Osteoblast (primary cell): ENCODE measurements at regions not wholly inside any gene's neighbourhood (a gene's known extent, or its start where the extent isn't known, plus 50 kb on each side); places are given as distances from the start of the nearest gene placed in this dataset.

Source experiments
- DNase-seq: peaks from one replicate; pipeline ENCODE4 v3.0.0; 2011; ENCODE audit warnings: low spot score, mixed read lengths; ENCODE audit not compliant: insufficient read length; ENCODE audit errors: missing footprints
- H2AFZ ChIP-seq: 2 replicates; pipeline ENCODE4 v1.6.0; 2011; ENCODE audit warnings: mild to moderate bottlenecking, low read length
- H3K27ac ChIP-seq: 2 replicates; pipeline ENCODE4 v1.5.1; 2011; ENCODE audit warnings: mild to moderate bottlenecking, low read depth, low read length, moderate library complexity
- H3K27me3 ChIP-seq: 2 replicates; pipeline ENCODE4 v1.6.0; 2012; ENCODE audit warnings: mild to moderate bottlenecking, control low read depth, inconsistent platforms, low read length, moderate library complexity; ENCODE audit not compliant: insufficient read depth
- H3K36me3 ChIP-seq: 2 replicates; pipeline ENCODE4 v1.5.1; 2011; ENCODE audit warnings: mild to moderate bottlenecking, low read length, control low read depth, moderate library complexity; ENCODE audit not compliant: insufficient read depth
- H3K4me1 ChIP-seq: 2 replicates; pipeline ENCODE4 v1.5.1; 2011; ENCODE audit warnings: mild to moderate bottlenecking, low read length, control low read depth, moderate library complexity; ENCODE audit not compliant: insufficient read depth
- H3K4me2 ChIP-seq: 2 replicates; pipeline ENCODE4 v1.6.0; 2011; ENCODE audit warnings: mild to moderate bottlenecking, low read length; ENCODE audit not compliant: insufficient read depth
- H3K4me3 ChIP-seq: fragments of 200-600 bp; sonication (generic); 3 replicates; pipeline ENCODE4 v1.5.1; 2012; ENCODE audit warnings: mild to moderate bottlenecking, low read length, inconsistent platforms; ENCODE audit not compliant: insufficient read depth
- H3K79me2 ChIP-seq: 2 replicates; pipeline ENCODE4 v1.6.0; 2012; ENCODE audit warnings: mild to moderate bottlenecking, low read length, control low read depth, inconsistent platforms; ENCODE audit not compliant: insufficient read depth
- H3K9me3 ChIP-seq: 2 replicates; pipeline ENCODE4 v1.5.1; 2011; ENCODE audit warnings: low read depth, low read length, control low read depth
- H4K20me1 ChIP-seq: 2 replicates; pipeline ENCODE4 v1.6.0; 2012; ENCODE audit warnings: mild to moderate bottlenecking, low read length, control low read depth; ENCODE audit not compliant: insufficient read depth
- TF ChIP-seq, protein P1 (sequence below): IDR thresholded peaks from 2 replicates; pipeline ENCODE4 v1.5.1; 2011; ENCODE audit warnings: mild to moderate bottlenecking, low read depth, low read length, moderate library complexity; ENCODE audit errors: extremely low read depth

DNA sequence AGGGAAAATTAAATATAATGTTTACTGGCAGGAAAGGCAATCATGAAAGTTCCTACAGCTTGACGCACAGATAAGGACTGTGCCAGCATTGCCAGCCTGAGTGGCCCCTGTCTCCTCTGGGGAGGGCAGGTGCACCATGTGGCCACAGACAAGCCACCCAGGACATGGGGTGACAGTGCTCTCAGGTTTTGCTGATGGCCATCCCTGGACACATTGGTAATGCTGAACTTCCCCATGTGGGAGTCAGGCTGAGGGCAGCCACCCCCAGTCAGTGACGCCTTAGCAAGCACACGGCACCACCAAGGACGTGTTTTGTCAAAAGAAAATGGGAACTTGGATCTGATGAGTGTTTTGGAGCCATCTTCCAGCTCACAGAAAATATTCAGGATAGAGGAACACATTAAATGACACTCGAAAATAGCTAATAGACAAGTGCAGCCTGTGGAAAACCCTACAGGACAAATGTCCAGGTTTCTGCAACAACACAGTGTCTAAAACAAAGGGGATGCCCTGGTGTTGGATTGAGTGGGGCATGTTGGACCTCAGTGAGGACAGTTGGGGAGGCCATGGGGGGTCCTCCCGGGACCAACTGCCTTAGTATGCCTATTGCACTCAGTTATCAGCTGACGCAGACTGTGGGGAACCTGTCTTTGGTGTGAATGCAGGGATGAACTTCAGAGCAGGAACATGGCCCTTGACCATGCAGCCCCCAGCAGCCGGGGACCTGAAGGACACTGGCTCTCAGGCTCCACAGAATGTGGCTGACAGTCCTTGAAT is 1450.5 kb downstream of the BRD1 start:
- peak; percentile 39 for DNase-seq
- Histone ChIP-seq H3K9me3 (no peaks in the 10 kb centered on the region), H3K36me3 (no peaks in the 10 kb centered on the region), H3K27me3 (no peaks in the 10 kb centered on the region), H3K4me2 (no peak overlapping the region), H4K20me1 (no peaks in the 10 kb centered on the region), H3K4me1 (no peaks in the 10 kb centered on the region), H3K27ac (no peak overlapping the region), H2AFZ (no peak overlapping the region), H3K79me2 (no peaks in the 10 kb centered on the region), H3K4me3 (no peak overlapping the region)
- TF ChIP-seq, protein P1, sequence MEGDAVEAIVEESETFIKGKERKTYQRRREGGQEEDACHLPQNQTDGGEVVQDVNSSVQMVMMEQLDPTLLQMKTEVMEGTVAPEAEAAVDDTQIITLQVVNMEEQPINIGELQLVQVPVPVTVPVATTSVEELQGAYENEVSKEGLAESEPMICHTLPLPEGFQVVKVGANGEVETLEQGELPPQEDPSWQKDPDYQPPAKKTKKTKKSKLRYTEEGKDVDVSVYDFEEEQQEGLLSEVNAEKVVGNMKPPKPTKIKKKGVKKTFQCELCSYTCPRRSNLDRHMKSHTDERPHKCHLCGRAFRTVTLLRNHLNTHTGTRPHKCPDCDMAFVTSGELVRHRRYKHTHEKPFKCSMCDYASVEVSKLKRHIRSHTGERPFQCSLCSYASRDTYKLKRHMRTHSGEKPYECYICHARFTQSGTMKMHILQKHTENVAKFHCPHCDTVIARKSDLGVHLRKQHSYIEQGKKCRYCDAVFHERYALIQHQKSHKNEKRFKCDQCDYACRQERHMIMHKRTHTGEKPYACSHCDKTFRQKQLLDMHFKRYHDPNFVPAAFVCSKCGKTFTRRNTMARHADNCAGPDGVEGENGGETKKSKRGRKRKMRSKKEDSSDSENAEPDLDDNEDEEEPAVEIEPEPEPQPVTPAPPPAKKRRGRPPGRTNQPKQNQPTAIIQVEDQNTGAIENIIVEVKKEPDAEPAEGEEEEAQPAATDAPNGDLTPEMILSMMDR = no peak

- Histone ChIP-seq H3K36me3 (no peaks in the 10 kb centered on the region), H4K20me1 (no peaks in the 10 kb centered on the region), H3K4me3 (no peak overlapping the region), H2AFZ (no peak overlapping the region), H3K79me2 (no peaks in the 10 kb centered on the region), H3K9me3 (no peaks in the 10 kb centered on the region), H3K27ac (no peak overlapping the region), H3K4me2 (no peak overlapping the region), H3K4me1 (no peaks in the 10 kb centered on the region), H3K27me3 (no peaks in the 10 kb centered on the region)
- peak; percentile 22 for DNase-seq
- TF ChIP-seq, protein P1 = no peak
These were observed 1451.2 kb downstream of the BRD1 start for GRCh38 chr22:48376428-48376827.

DNA sequence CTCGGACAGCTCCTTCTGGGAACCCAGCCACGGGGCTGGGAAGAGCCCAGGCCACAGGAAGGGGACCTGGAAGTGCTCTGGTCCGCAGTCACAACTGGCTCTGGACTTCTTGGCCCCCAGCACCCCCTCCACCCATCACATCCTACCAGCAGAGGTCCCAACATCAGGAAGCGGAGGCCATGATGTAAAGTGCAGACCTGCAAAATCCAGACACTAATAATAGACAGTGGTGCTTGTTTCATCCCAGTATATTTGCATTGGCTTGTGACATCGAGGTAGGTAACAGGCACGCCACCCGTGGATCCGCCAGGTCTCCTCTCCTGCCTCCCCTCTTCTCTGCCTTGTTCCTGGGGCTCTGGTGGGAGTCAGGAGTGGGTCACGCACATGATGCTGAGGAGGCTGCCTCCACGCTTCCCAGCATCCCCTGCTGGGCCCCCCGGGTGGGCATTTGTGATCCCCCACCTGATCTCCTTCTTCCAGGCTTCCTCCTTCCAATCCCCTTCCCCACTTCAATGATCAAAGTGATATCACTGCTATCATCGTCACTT is 1454.0 kb downstream of the BRD1 start:
- H3K9me3 ChIP-seq = no peaks in the 10 kb centered on the region

GRCh38 chr22:48372390-48372789 is 1455.3 kb downstream of the BRD1 start:
- peak; percentile 30 for DNase-seq
- no peaks in the 10 kb centered on the region for H3K27me3 ChIP-seq
- H3K4me2 ChIP-seq = no peak overlapping the region
- no peaks in the 10 kb centered on the region for H3K79me2 ChIP-seq
- TF ChIP-seq, protein P1 = no peak
- H3K36me3 ChIP-seq = no peaks in the 10 kb centered on the region
- no peaks in the 10 kb centered on the region for H3K9me3 ChIP-seq
- no peak overlapping the region for H2AFZ ChIP-seq
- H4K20me1 ChIP-seq = no peaks in the 10 kb centered on the region
- no peak overlapping the region for H3K27ac ChIP-seq
- H3K4me3 ChIP-seq = no peak overlapping the region
- no peaks in the 10 kb centered on the region for H3K4me1 ChIP-seq

More for the DNA sequence above, 1454.0 kb downstream of the BRD1 start:
- Histone ChIP-seq H3K4me2 (no peak overlapping the region), H3K27ac (no peak overlapping the region), H3K79me2 (no peaks in the 10 kb centered on the region), H2AFZ (no peak overlapping the region), H3K36me3 (no peaks in the 10 kb centered on the region), H3K4me1 (no peaks in the 10 kb centered on the region), H4K20me1 (no peaks in the 10 kb centered on the region), H3K27me3 (no peaks in the 10 kb centered on the region), H3K4me3 (no peak overlapping the region)
- DNase-seq = peak; percentile 55
- TF ChIP-seq, protein P1 = no peak
